ENCODE measurements at regions not wholly inside any gene's neighbourhood (a gene's known extent, or its start where the extent isn't known, plus 50 kb on each side); places are given as distances from the start of the nearest gene placed in this dataset.

DNA sequence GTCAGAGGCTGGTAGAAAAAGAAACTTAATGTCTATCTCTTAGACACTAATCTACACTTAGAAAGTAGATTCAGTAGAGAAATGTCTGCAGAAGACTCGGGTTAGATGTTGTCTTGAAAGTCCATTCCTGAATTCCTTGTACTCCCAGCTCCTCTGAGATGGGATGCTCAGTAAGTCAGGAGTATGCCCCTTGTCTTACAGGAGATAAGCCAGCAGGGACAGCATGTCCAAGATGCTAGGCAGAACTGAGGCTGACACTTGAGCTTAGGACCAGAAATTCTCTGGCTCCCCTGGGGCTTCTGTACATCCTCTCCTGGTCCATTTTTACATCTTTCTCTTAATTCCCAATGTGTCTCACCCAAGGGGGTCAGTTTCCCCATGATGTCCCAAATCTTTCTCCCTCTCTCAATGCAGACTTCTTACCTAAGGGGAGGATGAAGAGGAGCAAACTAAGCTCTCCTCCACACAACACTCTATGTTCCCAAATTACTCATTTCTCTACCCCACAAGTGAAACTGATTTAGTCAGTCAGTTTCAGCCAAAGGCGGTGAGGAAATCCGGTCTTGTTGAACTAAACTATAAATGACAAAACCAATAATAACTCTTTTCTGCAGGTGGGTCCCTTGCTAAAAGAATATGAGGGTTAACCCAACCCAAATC lies 558.2 kb upstream of the DIPK2B start:
- intact Hi-C loops (cut with micrococcal nuclease) = loop anchor here (1.0 to 10.0 kb wide), 11 partner anchors 8 to 953 kb away; no protein-coding TSS in a partner anchor
- H3K27ac Mint-ChIP-seq = peak overlapping the region; percentile 96
- peaks cover 61% of the 10 kb centered on the region for H3K36me3 Mint-ChIP-seq (ENCODE audit: low read depth)
- H3K9me3 Mint-ChIP-seq = no peaks in the 10 kb centered on the region
- peak; percentile 36 for DNase-seq (ENCODE audit: low spot score)
- peak overlapping the region; percentile 77 for H3K4me3 Mint-ChIP-seq
- peaks cover 76% of the 10 kb centered on the region for H3K4me1 Mint-ChIP-seq (ENCODE audit: low read depth)
- H3K27me3 Mint-ChIP-seq (ENCODE audit: insufficient read depth) = no peaks in the 10 kb centered on the region

- peaks cover 57% of the 10 kb centered on the region for H3K36me3 Mint-ChIP-seq (ENCODE audit: low read depth)
- H3K4me1 Mint-ChIP-seq (ENCODE audit: low read depth) = peaks cover 72% of the 10 kb centered on the region
- intact Hi-C loops (cut with micrococcal nuclease) = loop anchor here (1.0 to 10.0 kb wide), 8 partner anchors 9 to 954 kb away; no protein-coding TSS in a partner anchor
- no peaks in the 10 kb centered on the region for H3K9me3 Mint-ChIP-seq
- H3K27ac Mint-ChIP-seq = peak overlapping the region; percentile 96
- peak; percentile 46 for DNase-seq (ENCODE audit: low spot score)
- H3K27me3 Mint-ChIP-seq (ENCODE audit: insufficient read depth) = no peaks in the 10 kb centered on the region
- peak overlapping the region; percentile 77 for H3K4me3 Mint-ChIP-seq
These were observed 557.6 kb upstream of the DIPK2B start for GRCh38 chrX:45758319-45758718.

DNA sequence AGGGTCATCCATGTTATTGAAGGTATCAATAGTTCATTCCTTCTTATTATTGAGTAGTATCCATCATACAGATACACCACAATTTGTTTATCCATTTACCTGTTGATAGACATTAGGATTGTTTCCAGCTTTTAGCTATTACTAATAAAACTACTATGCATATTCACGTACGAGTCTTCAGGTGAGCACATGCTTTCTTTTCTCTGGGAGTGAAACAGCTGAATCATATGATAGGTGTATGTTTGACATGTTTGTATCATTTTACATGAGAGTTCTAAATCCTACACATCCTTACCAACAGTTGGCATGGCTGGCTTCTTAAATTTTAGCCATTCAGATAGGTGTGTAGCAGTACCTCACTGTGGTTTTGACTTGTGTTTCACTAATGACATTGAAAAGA lies 556.6 kb upstream of the DIPK2B start:
- Mint-ChIP-seq H3K4me1 (ENCODE audit: low read depth) (peaks cover 62% of the 10 kb centered on the region), H3K27ac (peak overlapping the region; percentile 74), H3K9me3 (no peaks in the 10 kb centered on the region), H3K36me3 (ENCODE audit: low read depth) (peaks cover 49% of the 10 kb centered on the region), H3K4me3 (peak overlapping the region; percentile 57), H3K27me3 (ENCODE audit: insufficient read depth) (no peaks in the 10 kb centered on the region)
- DNase-seq (ENCODE audit: low spot score) = no peak
- intact Hi-C loops (cut with micrococcal nuclease) = loop anchor here (5.0 to 10.0 kb wide), 3 partner anchors 435 to 955 kb away; no protein-coding TSS in a partner anchor

GRCh38 chrX:45756557-45756956 lies 555.9 kb upstream of the DIPK2B start:
- intact Hi-C loops (cut with micrococcal nuclease) = loop anchor here (5.0 to 10.0 kb wide), 3 partner anchors 434 to 956 kb away; no protein-coding TSS in a partner anchor
- peak overlapping the region; percentile 63 for H3K27ac Mint-ChIP-seq
- H3K36me3 Mint-ChIP-seq (ENCODE audit: low read depth) = peaks cover 43% of the 10 kb centered on the region
- peaks cover 55% of the 10 kb centered on the region for H3K4me1 Mint-ChIP-seq (ENCODE audit: low read depth)
- no peaks in the 10 kb centered on the region for H3K9me3 Mint-ChIP-seq
- H3K4me3 Mint-ChIP-seq = peak overlapping the region; percentile 22
- no peaks in the 10 kb centered on the region for H3K27me3 Mint-ChIP-seq (ENCODE audit: insufficient read depth)
- DNase-seq (ENCODE audit: low spot score) = no peak

GRCh38 chrX:45755703-45756102 lies 555.0 kb upstream of the DIPK2B start:
- Mint-ChIP-seq H3K9me3 (no peaks in the 10 kb centered on the region), H3K27ac (peak overlapping the region; percentile 77), H3K4me3 (peak overlapping the region; percentile 58), H3K27me3 (ENCODE audit: insufficient read depth) (no peaks in the 10 kb centered on the region), H3K36me3 (ENCODE audit: low read depth) (peaks cover 38% of the 10 kb centered on the region), H3K4me1 (ENCODE audit: low read depth) (peaks cover 50% of the 10 kb centered on the region)
- intact Hi-C loops (cut with micrococcal nuclease) = loop anchor here (5.0 to 10.0 kb wide), 3 partner anchors 433 to 957 kb away; no protein-coding TSS in a partner anchor
- no peak for DNase-seq (ENCODE audit: low spot score)

GRCh38 chrX:45751156-45751555 lies 550.5 kb upstream of the DIPK2B start:
- intact Hi-C loops (cut with micrococcal nuclease) = loop anchor here (10.0 kb wide), 1 partner anchor 574 kb away; no protein-coding TSS in a partner anchor
- Mint-ChIP-seq H3K36me3 (ENCODE audit: low read depth) (peaks cover 35% of the 10 kb centered on the region), H3K4me3 (no peak overlapping the region), H3K9me3 (no peaks in the 10 kb centered on the region), H3K27ac (peak overlapping the region; percentile 53), H3K4me1 (ENCODE audit: low read depth) (peaks cover 35% of the 10 kb centered on the region), H3K27me3 (ENCODE audit: insufficient read depth) (no peaks in the 10 kb centered on the region)
- no peak for DNase-seq (ENCODE audit: low spot score)

DNA sequence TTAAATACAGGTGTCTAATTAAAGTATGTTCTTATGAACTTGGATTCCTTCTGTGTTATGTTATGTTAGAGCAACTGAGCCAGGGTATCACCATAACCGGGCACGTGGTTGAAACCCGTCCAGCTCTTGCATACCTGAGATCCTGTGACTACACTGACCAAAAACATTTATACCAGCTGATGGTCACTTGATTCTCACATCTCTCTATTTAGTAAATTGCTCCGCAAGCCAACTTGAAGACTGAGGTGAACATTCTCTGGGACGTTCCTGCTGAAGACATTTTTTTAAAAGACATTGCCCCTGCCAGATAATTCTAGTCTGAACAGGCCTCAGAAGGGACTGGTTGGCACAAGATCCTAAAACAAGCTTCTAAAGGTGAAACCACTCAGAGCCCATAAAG lies 550.0 kb upstream of the DIPK2B start:
- H3K27ac Mint-ChIP-seq = no peak overlapping the region

GRCh38 chrX:45749375-45749774 lies 548.7 kb upstream of the DIPK2B start:
- peak overlapping the region; percentile 83 for H3K27ac Mint-ChIP-seq
- peaks cover 38% of the 10 kb centered on the region for H3K4me1 Mint-ChIP-seq (ENCODE audit: low read depth)
- intact Hi-C loops (cut with micrococcal nuclease) = loop anchor here (2.0 kb wide), 1 partner anchor 627 kb away; no protein-coding TSS in a partner anchor
- peak overlapping the region; percentile 42 for H3K4me3 Mint-ChIP-seq
- H3K9me3 Mint-ChIP-seq = no peaks in the 10 kb centered on the region
- no peaks in the 10 kb centered on the region for H3K27me3 Mint-ChIP-seq (ENCODE audit: insufficient read depth)
- DNase-seq (ENCODE audit: low spot score) = no peak
- peaks cover 41% of the 10 kb centered on the region for H3K36me3 Mint-ChIP-seq (ENCODE audit: low read depth)

More for the DNA sequence above, 550.0 kb upstream of the DIPK2B start:
- Mint-ChIP-seq H3K4me1 (ENCODE audit: low read depth) (peaks cover 35% of the 10 kb centered on the region), H3K9me3 (no peaks in the 10 kb centered on the region), H3K4me3 (no peak overlapping the region), H3K27me3 (ENCODE audit: insufficient read depth) (no peaks in the 10 kb centered on the region), H3K36me3 (ENCODE audit: low read depth) (peaks cover 36% of the 10 kb centered on the region)
- intact Hi-C loops (cut with micrococcal nuclease) = loop anchor here (10.0 kb wide), 1 partner anchor 574 kb away; no protein-coding TSS in a partner anchor
- no peak for DNase-seq (ENCODE audit: low spot score)

DNA sequence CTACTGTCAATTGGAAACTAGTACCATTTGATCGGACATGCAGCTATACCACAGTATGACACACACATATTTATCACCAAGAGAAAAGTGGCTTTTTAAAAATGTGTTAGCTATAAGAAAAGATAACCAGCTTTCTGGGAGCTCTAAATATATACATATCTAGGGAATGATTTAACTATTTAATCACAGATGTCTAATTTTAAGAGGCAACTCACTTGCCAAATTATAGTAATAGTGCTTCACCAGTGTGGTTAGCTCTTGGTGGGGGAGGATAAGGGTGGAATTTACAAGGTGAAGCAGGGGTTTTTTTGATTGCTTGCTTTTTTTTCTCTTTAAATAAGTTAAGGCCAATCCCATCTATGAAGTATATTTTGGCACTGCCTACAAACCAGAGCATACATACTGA lies 547.7 kb upstream of the DIPK2B start:
- intact Hi-C loops (cut with micrococcal nuclease) = loop anchor here (2.0 kb wide), 1 partner anchor 628 kb away; no protein-coding TSS in a partner anchor

DNA sequence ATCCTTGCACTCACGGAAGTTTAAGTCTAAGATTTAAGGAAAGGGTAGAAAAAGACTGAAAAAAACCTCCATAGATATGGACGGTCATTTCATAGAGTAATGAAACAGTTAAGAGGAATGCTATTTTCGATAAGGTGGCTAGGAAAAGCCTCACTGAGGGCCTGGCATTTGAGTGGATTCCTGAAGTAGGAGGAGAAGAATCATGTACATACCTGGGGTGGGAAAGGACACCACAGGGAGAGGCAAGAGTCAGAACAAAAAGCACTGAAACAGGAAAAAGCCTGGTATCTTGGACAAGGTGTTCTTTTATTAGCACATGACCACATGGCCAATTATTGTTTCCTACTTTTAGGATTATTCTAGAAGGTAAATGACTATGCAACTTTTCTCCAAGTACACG lies 547.2 kb upstream of the DIPK2B start:
- H3K36me3 Mint-ChIP-seq (ENCODE audit: low read depth) = peaks cover 48% of the 10 kb centered on the region
- intact Hi-C loops (cut with micrococcal nuclease) = loop anchor here (2.0 kb wide), 1 partner anchor 629 kb away; no protein-coding TSS in a partner anchor
- H3K27ac Mint-ChIP-seq = peak overlapping the region; percentile 23
- no peaks in the 10 kb centered on the region for H3K9me3 Mint-ChIP-seq
- H3K27me3 Mint-ChIP-seq (ENCODE audit: insufficient read depth) = no peaks in the 10 kb centered on the region
- H3K4me3 Mint-ChIP-seq = no peak overlapping the region
- peaks cover 40% of the 10 kb centered on the region for H3K4me1 Mint-ChIP-seq (ENCODE audit: low read depth)
- DNase-seq (ENCODE audit: low spot score) = no peak

More for the DNA sequence above, 547.7 kb upstream of the DIPK2B start:
- peaks cover 40% of the 10 kb centered on the region for H3K4me1 Mint-ChIP-seq (ENCODE audit: low read depth)
- peaks cover 48% of the 10 kb centered on the region for H3K36me3 Mint-ChIP-seq (ENCODE audit: low read depth)
- H3K9me3 Mint-ChIP-seq = no peaks in the 10 kb centered on the region
- DNase-seq (ENCODE audit: low spot score) = no peak
- H3K27me3 Mint-ChIP-seq (ENCODE audit: insufficient read depth) = no peaks in the 10 kb centered on the region
- peak overlapping the region; percentile 15 for H3K4me3 Mint-ChIP-seq
- peak overlapping the region; percentile 73 for H3K27ac Mint-ChIP-seq

DNA sequence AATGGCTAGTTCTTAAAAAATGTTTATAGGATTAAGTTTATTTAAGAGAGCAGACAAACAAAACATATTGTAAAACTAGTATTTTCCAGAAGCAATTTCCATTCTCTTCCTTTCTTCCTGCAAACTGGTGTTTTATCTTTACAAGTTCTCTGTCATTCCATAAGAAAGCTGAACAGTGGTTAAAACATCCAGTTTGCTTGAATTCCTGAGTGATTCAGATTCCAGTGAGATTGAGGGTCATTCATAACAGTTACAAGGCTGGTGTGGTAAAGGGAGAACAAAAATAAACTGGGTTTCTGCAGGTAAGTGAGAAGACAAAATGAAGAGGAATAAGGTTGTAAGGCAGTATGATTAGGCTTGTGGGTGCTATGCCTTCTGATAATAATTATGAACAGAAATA lies 544.8 kb upstream of the DIPK2B start:
- H3K27ac Mint-ChIP-seq = peak overlapping the region; percentile 68
- no peaks in the 10 kb centered on the region for H3K27me3 Mint-ChIP-seq (ENCODE audit: insufficient read depth)
- peaks cover 40% of the 10 kb centered on the region for H3K4me1 Mint-ChIP-seq (ENCODE audit: low read depth)
- no peaks in the 10 kb centered on the region for H3K9me3 Mint-ChIP-seq
- intact Hi-C loops (cut with micrococcal nuclease) = no loop called here
- DNase-seq (ENCODE audit: low spot score) = no peak
- H3K36me3 Mint-ChIP-seq (ENCODE audit: low read depth) = peaks cover 46% of the 10 kb centered on the region
- H3K4me3 Mint-ChIP-seq = no peak overlapping the region

- H3K27me3 Mint-ChIP-seq (ENCODE audit: insufficient read depth) = no peaks in the 10 kb centered on the region
- no peak overlapping the region for H3K4me3 Mint-ChIP-seq
- intact Hi-C loops (cut with micrococcal nuclease) = no loop called here
- DNase-seq (ENCODE audit: low spot score) = no peak
- H3K27ac Mint-ChIP-seq = peak overlapping the region; percentile 55
- peaks cover 34% of the 10 kb centered on the region for H3K36me3 Mint-ChIP-seq (ENCODE audit: low read depth)
- H3K4me1 Mint-ChIP-seq (ENCODE audit: low read depth) = peaks cover 28% of the 10 kb centered on the region
- no peaks in the 10 kb centered on the region for H3K9me3 Mint-ChIP-seq
These were observed 543.4 kb upstream of the DIPK2B start for GRCh38 chrX:45743906-45744625.

DNA sequence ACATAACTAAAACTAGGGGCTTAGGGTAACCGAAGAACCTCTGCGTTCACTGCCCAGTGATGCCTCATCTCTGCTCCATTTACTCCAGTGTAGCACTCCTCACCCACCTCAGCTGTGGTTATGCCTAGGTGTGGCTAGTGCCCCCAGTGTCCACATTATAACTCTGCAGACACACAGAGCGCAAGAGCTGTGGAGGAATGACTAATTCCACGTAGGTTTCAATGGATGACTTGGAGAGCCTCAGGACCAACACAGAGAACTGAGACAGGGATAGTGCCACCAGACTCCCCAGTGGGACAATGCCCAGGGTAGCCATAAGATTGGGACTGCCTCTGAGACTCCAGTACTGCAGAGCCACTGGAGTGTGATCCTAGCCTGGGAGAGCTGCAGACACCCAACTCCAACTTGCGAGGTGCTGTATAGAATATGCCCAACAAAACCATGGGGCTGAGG lies 542.4 kb upstream of the DIPK2B start:
- Mint-ChIP-seq H3K4me1 (ENCODE audit: low read depth) (peaks cover 22% of the 10 kb centered on the region), H3K9me3 (no peaks in the 10 kb centered on the region), H3K36me3 (ENCODE audit: low read depth) (peaks cover 34% of the 10 kb centered on the region), H3K4me3 (no peak overlapping the region), H3K27ac (no peak overlapping the region), H3K27me3 (ENCODE audit: insufficient read depth) (no peaks in the 10 kb centered on the region)
- intact Hi-C loops (cut with micrococcal nuclease) = no loop called here
- no peak for DNase-seq (ENCODE audit: low spot score)

All from activated T-helper 1 cell treated with anti-CD3 and anti-CD28 coated beads, Interleukin-12 subunit alpha, Interleukin-12 subunit beta, Interleukin-2, Interleukin-4 antibody, amounts not matched to agents 30 ng/mL and 10 ng/mL and 1 ng/mL, durations not matched to agents 14 hours and 24 hours and 36 hours (primary cell).